ENCODE measurements at regions not wholly inside any gene's neighbourhood (a gene's known extent, or its start where the extent isn't known, plus 50 kb on each side); places are given as distances from the start of the nearest gene placed in this dataset.
A peak's percentile ranks its signal among the peaks of the same experiment; 100 is the strongest.

DNA sequence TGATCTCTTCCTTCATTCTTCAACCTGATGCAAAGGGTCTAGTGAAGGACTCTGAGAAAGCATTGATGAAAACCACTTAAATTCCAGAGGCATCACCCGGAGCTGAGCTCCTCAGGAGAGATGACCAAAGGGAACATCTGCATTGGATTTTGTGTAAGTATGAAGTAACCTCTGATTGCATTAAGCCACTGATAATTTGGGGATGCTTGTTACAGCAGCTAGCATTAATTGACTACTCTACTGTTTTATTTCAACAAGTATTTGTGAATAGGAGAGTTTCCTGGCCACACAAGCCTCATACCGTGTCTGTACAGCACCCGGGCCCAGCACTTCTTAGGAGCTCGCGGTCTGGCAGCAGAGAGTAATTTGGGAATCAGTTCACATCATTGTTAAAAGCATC is 250.7 kb upstream of the POU3F1 start:
- H3K27ac ChIP-seq: no peak overlapping the region
- no peaks in the 10 kb centered on the region for H3K36me3 ChIP-seq
- no peaks in the 10 kb centered on the region for H3K27me3 ChIP-seq (replicated peaks; ENCODE audit: insufficient read depth)
- H3K9me3 ChIP-seq: no peaks in the 10 kb centered on the region
- no peak for DNase-seq (ENCODE audit: low spot score)
- ATAC-seq (ENCODE audit: insufficient number of reproducible peaks, low FRiP score, low read depth): no peak
- no peaks in the 10 kb centered on the region for H3K4me1 ChIP-seq (ENCODE audit: control insufficient read depth in 1 of 2, low read depth in 2 of 2)
- TF ChIP-seq, protein P1, sequence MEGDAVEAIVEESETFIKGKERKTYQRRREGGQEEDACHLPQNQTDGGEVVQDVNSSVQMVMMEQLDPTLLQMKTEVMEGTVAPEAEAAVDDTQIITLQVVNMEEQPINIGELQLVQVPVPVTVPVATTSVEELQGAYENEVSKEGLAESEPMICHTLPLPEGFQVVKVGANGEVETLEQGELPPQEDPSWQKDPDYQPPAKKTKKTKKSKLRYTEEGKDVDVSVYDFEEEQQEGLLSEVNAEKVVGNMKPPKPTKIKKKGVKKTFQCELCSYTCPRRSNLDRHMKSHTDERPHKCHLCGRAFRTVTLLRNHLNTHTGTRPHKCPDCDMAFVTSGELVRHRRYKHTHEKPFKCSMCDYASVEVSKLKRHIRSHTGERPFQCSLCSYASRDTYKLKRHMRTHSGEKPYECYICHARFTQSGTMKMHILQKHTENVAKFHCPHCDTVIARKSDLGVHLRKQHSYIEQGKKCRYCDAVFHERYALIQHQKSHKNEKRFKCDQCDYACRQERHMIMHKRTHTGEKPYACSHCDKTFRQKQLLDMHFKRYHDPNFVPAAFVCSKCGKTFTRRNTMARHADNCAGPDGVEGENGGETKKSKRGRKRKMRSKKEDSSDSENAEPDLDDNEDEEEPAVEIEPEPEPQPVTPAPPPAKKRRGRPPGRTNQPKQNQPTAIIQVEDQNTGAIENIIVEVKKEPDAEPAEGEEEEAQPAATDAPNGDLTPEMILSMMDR (IDR thresholded peaks at IDR 0.05): no peak
- no peak overlapping the region for H3K4me3 ChIP-seq

DNA sequence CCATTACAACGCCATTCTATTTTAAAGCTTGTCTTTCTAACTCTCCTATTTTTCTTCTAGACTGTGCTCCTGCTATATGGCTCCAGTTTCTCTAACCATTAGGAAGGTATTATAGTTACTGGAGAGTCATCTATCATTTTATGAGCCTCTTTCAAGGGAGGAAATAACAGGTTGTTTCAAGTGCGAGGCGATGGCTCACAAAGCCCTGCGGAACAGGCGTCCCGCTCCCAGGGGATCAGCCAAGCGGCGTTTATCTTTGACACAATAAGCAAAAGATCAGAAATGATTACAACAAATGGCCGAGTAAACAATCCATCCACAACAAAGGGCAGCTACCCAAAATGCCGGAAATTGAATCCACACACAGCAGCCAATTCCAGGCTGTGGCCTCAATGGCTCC is 249.5 kb upstream of the POU3F1 start:
- H3K27ac ChIP-seq: no peak overlapping the region
- DNase-seq (ENCODE audit: low spot score): no peak
- no peaks in the 10 kb centered on the region for H3K27me3 ChIP-seq (replicated peaks; ENCODE audit: insufficient read depth)
- H3K4me1 ChIP-seq (ENCODE audit: control insufficient read depth in 1 of 2, low read depth in 2 of 2): no peaks in the 10 kb centered on the region
- no peak overlapping the region for H3K4me3 ChIP-seq
- no peak for ATAC-seq (ENCODE audit: insufficient number of reproducible peaks, low FRiP score, low read depth)
- TF ChIP-seq, protein P1 (IDR thresholded peaks at IDR 0.05): no peak
- H3K9me3 ChIP-seq: no peaks in the 10 kb centered on the region
- H3K36me3 ChIP-seq: no peaks in the 10 kb centered on the region

DNA sequence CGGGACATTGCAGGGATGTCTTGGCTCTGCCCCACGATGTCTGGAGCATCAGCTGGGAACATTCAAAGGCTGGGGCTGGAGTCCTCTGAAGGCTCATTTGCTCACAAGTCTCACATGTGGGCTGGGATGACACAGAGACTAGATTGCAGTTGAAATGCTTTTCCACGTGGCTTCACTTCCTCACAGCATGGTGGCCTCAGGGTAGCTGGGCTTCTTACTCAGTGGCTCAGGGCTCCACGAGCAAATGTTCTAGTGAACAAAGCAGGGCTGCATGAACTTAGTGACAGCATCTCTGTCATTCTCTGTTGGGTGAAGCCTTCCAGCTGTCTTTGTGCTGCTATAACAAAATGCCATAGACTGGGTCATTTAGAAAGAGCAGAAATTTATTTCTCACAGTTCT is 247.0 kb upstream of the POU3F1 start:
- ATAC-seq (ENCODE audit: insufficient number of reproducible peaks, low FRiP score, low read depth): no peak

DNA sequence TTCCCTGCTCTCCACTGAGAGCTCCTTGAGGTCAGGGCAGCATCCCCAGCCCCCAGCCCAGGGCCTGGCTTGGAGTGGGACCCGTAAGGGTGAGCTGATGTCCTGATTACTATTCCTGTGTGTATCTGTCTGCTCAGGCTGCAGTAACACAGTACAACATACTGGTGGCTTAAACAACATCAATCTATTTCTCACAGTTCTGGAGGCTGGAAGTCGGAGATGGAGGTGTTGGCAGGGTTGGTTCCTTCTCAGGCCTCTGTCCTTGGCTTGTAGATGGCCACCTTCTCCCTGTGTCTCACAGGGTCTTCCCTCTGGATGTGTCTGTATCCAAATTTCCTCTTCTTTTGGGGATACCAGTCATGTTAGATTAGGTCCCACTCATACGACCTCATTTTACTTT is 246.4 kb upstream of the POU3F1 start:
- H3K27ac ChIP-seq: no peak overlapping the region
- H3K36me3 ChIP-seq: no peaks in the 10 kb centered on the region
- no peak overlapping the region for H3K4me3 ChIP-seq
- no peaks in the 10 kb centered on the region for H3K9me3 ChIP-seq
- no peaks in the 10 kb centered on the region for H3K4me1 ChIP-seq (ENCODE audit: control insufficient read depth in 1 of 2, low read depth in 2 of 2)
- TF ChIP-seq, protein P1 (IDR thresholded peaks at IDR 0.05): no peak
- DNase-seq (ENCODE audit: low spot score) (no peak), ATAC-seq (ENCODE audit: insufficient number of reproducible peaks, low FRiP score, low read depth) (no peak)
- no peaks in the 10 kb centered on the region for H3K27me3 ChIP-seq (replicated peaks; ENCODE audit: insufficient read depth)

More for the DNA sequence above, 247.0 kb upstream of the POU3F1 start:
- TF ChIP-seq, protein P1 (IDR thresholded peaks at IDR 0.05): no peak
- no peak overlapping the region for H3K27ac ChIP-seq
- H3K9me3 ChIP-seq: no peaks in the 10 kb centered on the region
- DNase-seq (ENCODE audit: low spot score): no peak
- H3K4me3 ChIP-seq: no peak overlapping the region
- no peaks in the 10 kb centered on the region for H3K27me3 ChIP-seq (replicated peaks; ENCODE audit: insufficient read depth)
- H3K36me3 ChIP-seq: no peaks in the 10 kb centered on the region
- H3K4me1 ChIP-seq (ENCODE audit: control insufficient read depth in 1 of 2, low read depth in 2 of 2): no peaks in the 10 kb centered on the region

DNA sequence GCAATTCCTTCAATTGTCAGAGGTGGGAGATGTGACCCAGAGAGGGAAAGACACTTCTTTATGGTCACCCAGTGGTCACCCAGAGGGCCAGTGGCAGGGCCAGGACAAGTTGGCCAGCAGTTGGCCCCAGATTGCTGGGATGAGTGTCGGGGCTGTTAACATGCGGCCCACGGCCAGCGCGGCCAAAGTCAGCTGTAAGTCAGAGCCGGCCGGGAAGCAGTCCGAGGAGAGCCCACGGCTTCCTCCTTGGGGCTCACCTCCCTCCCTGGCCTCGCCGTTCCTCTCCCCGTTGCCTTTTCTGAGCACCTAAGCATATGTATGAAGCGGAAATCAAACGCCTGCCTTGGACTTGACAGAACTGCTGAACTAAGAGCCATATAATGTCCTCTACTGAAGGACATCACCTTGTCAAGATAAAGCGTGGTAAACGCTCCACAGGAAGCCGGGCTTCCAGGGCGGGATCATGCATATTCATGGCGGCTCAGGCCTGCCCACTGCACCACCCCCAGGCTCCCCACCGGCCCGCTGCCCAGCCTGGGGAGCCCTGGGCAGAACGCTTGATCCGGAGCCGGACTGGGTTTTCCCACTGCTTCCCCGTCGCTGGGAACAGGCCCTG is 245.4 kb upstream of the POU3F1 start:
- TF ChIP-seq, protein P1 (IDR thresholded peaks at IDR 0.05): no peak
- Histone ChIP-seq H3K9me3 (no peaks in the 10 kb centered on the region), H3K27ac (no peak overlapping the region), H3K4me3 (peak overlapping the region; percentile 52), H3K27me3 (replicated peaks; ENCODE audit: insufficient read depth) (no peaks in the 10 kb centered on the region), H3K4me1 (ENCODE audit: control insufficient read depth in 1 of 2, low read depth in 2 of 2) (no peaks in the 10 kb centered on the region), H3K36me3 (no peaks in the 10 kb centered on the region)
- DNase-seq (ENCODE audit: low spot score) (no peak), ATAC-seq (ENCODE audit: insufficient number of reproducible peaks, low FRiP score, low read depth) (no peak)

All from thoracic aorta (tissue), 2 donors.